NCI-H2227 (cell line): ENCODE measurements at regions not wholly inside any gene's neighbourhood (a gene's known extent, or its start where the extent isn't known, plus 50 kb on each side); places are given as distances from the start of the nearest gene placed in this dataset.
"Not testable (repeated sequence)": the region's sequence is repeated elsewhere in the genome, so short reads cannot be mapped to it uniquely, and the experiment has no call there.

Experiments used
- DNase-seq: peaks from one replicate; lab custom pipeline; 2025; ENCODE audit not compliant: unreplicated experiment; lab: John Stamatoyannopoulos, UW

- no peak for DNase-seq
Observed at GRCh38 chr10:90111671-90112070, 410.3 kb downstream of the KIF20B start.

- no peak for DNase-seq
Observed at GRCh38 chr10:90112681-90113080, 411.3 kb downstream of the KIF20B start.

- DNase-seq = not testable (repeated sequence)
Observed at GRCh38 chr10:90118567-90118966, 417.2 kb downstream of the KIF20B start.

- DNase-seq = not testable (repeated sequence)
Observed at GRCh38 chr10:90119631-90120280, 418.4 kb downstream of the KIF20B start.

DNA sequence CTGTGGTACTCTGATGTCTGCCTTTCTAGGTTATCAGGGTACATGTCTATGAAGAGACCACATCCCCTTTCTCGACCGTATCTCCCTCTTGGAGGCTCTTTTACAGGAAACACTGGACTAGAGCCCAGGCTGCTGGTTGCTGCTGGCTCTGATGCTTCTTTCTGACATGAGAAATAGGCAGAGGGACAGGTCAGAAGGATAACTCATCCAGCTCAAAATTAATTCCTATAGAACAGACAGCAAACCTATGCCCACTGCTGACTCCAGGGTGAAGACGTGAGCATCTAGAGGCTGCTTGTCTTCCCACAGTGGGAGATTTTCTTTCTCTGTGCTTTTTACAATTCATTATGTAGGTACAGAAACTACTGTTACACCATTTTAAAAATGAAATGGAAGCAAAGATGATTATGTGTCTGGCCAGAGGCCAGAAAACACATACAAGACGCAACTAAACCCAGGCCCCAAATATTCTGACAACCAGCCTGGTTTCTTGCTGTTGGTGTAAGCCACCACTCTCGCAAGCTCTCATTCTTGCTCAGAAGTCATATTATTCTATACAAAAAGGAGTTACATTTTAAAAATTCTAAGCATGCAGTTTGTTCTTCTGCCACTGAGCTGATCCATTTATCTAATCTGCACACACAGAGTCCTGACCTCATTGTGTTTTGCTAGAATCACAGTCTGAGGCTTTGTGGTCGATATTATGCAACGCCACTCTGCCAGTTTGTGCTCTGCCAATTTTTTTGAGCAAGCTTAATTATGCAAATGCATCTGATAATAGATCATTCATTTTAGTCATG lies 424.3 kb downstream of the KIF20B start:
- no peak for DNase-seq

DNA sequence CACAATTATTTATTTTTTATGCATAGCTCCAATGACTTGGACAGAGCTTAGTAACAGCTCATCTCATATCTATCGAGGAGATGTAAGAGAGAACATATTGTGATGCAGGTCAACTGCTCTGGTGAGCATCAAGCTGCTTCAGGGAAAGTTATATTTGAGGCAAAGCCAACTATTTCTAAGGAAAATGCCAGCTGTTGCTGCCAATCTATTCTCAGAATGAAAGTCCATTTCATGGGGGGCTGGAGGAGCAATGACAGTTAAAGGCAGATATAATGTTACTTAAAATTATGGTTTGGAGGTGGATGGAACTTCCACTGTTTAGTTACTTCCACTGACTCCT lies 424.8 kb downstream of the KIF20B start:
- DNase-seq = no peak

- DNase-seq = no peak
Observed at GRCh38 chr10:90130321-90131086, 429.1 kb downstream of the KIF20B start.

DNA sequence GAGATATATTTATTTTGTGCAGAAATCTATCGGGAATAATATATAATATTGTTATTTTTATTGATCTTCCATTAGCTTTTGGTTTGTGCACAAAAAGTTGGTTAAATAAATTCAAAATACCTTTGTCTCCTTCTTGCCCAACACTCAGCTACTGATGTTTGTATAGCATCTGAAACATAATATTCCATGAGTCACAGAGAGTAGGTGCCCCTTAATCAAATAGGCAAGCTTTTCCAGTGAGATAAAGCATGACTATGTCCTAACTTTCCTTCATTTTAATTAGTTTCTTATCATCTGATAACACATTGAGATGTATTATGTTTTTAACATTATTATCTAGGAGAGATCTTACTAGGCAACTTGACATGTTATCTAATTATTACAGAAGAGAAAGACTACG lies 432.2 kb downstream of the KIF20B start:
- DNase-seq = no peak

DNA sequence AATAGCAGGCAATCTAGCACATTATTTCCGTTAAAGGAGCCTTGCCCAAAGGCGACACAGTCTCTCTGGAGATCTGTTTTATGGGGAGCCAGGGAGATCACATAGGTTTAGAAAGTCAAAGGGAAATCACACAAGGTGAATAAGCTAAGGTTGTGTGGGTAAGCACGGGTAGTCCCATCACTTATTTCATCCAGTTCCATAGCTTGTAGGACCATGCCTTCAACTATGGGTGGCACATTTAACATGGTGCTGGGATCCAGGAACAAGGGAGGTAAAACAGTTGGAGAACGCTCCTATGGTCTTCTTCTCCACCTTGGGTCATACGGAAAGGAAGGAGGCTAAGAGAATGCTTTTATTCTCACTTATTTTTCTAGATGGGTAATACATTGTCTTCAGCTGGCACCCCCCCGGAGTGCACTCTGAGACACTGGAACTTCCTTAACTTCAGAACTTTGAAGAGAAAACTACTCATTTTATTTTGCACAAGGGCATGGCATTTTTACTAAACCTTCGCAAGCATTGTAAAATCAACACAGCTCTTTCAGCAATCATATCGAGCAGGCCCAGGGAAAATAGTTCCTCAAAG lies 435.4 kb downstream of the KIF20B start:
- no peak for DNase-seq

- no peak for DNase-seq
Observed at GRCh38 chr10:90138844-90139243, 437.5 kb downstream of the KIF20B start.

DNA sequence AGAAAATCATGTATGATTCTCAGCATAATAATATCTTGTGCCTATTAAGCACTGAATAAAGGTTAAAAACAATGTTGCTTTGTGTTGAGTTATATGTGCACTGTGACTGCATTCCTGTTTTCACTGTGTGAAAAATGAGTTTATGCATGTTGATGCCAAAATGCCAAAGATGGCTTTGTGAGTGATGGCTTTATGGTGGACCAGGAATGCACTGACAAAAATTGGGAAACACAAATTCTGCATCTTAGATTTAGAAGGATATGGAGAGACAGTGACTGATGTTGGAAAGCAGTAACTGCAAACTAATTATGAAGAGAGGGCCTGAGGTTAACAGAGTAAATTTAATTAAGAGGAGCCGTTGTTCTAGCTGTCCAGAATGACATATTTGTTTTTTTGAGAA lies 440.4 kb downstream of the KIF20B start:
- no peak for DNase-seq

- DNase-seq = no peak
Observed at GRCh38 chr10:90143937-90144336, 442.5 kb downstream of the KIF20B start.

- no peak for DNase-seq
Observed at GRCh38 chr10:90148116-90148855, 446.9 kb downstream of the KIF20B start.

GRCh38 chr10:90149563-90149962 lies 448.2 kb downstream of the KIF20B start:
- DNase-seq = no peak

- no peak for DNase-seq
Observed at GRCh38 chr10:90162271-90162853, 461.0 kb downstream of the KIF20B start.

- no peak for DNase-seq
Observed at GRCh38 chr10:90167174-90168064, 466.0 kb downstream of the KIF20B start.

DNA sequence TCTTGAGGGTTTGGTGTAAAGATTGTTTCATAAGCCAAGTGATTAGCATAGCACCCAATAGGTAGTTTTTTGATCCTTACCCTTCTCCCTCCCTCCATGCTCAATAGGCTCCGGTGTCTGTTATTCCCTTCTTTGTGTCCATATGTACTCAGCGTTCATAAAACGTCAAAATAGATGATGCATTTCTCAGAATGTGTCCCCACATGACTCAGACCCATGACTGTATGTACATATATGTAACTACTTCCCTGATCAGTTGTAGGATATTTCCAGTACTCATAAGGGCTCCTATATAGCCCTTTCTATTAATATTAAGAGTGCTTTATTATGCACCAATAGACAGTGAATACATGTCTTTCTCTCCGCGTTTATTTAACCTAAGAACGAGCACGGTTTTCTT lies 466.9 kb downstream of the KIF20B start:
- DNase-seq = no peak

DNA sequence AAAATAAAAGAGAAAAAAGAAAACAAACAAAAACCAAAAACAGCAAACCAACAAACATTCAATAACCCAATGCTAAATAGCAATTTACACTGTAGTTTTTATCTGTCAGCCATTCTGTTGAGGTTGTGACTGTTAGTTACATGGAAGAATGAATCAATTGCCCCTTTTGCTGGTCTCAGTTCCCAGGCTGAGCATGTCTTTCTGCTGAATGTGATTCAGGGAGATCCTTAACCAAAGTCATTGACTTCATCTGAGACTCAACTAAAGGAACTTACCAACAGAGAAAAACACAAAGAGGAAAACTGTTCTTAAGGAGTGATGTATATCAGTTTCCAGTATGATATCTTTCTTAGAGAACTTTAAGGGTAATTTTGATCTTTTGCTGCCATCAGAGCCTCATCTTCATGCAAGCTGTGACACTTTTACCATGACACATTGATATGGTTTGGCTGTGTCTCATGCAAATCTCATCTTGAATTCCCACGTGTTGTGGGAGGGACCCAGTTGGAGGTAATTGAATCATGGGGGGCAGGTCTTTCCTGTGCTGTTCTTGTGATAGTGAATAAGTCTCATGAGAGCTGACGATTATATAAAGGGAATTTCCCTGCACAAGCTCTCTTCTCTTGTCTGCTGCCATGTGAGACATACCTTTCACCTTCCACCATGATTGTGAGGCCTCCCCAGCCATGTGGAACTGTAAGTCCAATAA lies 469.8 kb downstream of the KIF20B start:
- DNase-seq = no peak

DNA sequence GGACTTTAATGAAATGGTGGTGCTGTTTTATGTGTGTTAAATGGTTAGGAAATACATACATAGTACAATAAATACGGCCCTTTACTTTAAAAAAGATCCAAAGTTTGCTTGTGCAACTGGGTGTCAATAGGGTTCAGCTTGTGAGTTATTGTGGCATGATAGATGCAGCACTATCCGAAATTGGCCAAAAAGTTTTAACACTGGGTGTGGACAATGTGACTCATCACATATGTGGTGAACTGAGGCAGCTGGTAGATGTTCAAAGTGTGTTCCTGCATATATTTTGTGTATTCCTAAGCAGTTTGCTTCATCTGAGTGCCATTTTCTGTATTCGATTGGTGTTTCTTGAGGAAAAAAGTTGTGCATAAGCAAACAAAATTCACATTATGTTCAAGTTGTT lies 473.1 kb downstream of the KIF20B start:
- no peak for DNase-seq
